WERI-Rb-1 (cell line): ENCODE measurements at regions not wholly inside any gene's neighbourhood (a gene's known extent, or its start where the extent isn't known, plus 50 kb on each side); places are given as distances from the start of the nearest gene placed in this dataset.

ENCODE experiments used
- DNase-seq: peaks from one replicate; pipeline ENCODE4 v3.0.0-alpha.2; 2020
- H3K27ac ChIP-seq: fragments of 250-450 bp; sonication (Bioruptor Pico); 2 replicates; pipeline ENCODE4 v1.5.1; 2020; ENCODE audit warnings: mild to moderate bottlenecking, moderate library complexity
- H3K27me3 ChIP-seq: fragments of 250-450 bp; sonication (Bioruptor Pico); 2 replicates; pipeline ENCODE4 v1.5.1; 2021; ENCODE audit warnings: mild to moderate bottlenecking, low read depth, moderate library complexity; ENCODE audit not compliant: insufficient read depth, severe bottlenecking
- H3K36me3 ChIP-seq: fragments of 250-450 bp; sonication (Bioruptor Pico); 2 replicates; pipeline ENCODE4 v1.5.1; 2020; ENCODE audit warnings: mild to moderate bottlenecking, moderate library complexity
- H3K4me3 ChIP-seq: 2 replicates; pipeline ENCODE4 v1.5.1; 2011; ENCODE audit warnings: low read depth, mild to moderate bottlenecking, control low read depth, low read length
- H3K9me3 ChIP-seq: fragments of 250-450 bp; sonication (Bioruptor Pico); 2 replicates; pipeline ENCODE4 v1.5.1; 2021; ENCODE audit warnings: mild to moderate bottlenecking, moderate library complexity; ENCODE audit not compliant: severe bottlenecking
- CTCF ChIP-seq: IDR thresholded peaks from 2 replicates; pipeline ENCODE4 v1.5.1; 2011; ENCODE audit warnings: low read depth, mild to moderate bottlenecking, control low read depth, inconsistent platforms, low read length

GRCh38 chr6:139967497-139967896, 593.0 kb upstream of the CITED2 start:
- no peaks in the 10 kb centered on the region for H3K9me3 ChIP-seq
- H3K27me3 ChIP-seq, result no peaks in the 10 kb centered on the region
- DNase-seq, result no peak
- H3K4me3 ChIP-seq, result no peak overlapping the region
- H3K27ac ChIP-seq, result no peak overlapping the region
- TF ChIP-seq CTCF, result no peak
- H3K36me3 ChIP-seq, result no peaks in the 10 kb centered on the region

GRCh38 chr6:139965393-139965792, 590.9 kb upstream of the CITED2 start:
- TF ChIP-seq CTCF, result no peak
- no peaks in the 10 kb centered on the region for H3K36me3 ChIP-seq
- no peaks in the 10 kb centered on the region for H3K9me3 ChIP-seq
- no peak overlapping the region for H3K4me3 ChIP-seq
- H3K27ac ChIP-seq, result no peak overlapping the region
- no peak for DNase-seq
- H3K27me3 ChIP-seq, result no peaks in the 10 kb centered on the region

GRCh38 chr6:139964737-139965136, 590.3 kb upstream of the CITED2 start:
- DNase-seq, result no peak
- no peak overlapping the region for H3K27ac ChIP-seq
- no peaks in the 10 kb centered on the region for H3K36me3 ChIP-seq
- no peaks in the 10 kb centered on the region for H3K27me3 ChIP-seq
- H3K9me3 ChIP-seq, result no peaks in the 10 kb centered on the region
- no peak overlapping the region for H3K4me3 ChIP-seq
- no peak for TF ChIP-seq CTCF

GRCh38 chr6:139962654-139963347, 588.4 kb upstream of the CITED2 start:
- Histone ChIP-seq H3K4me3 (no peak overlapping the region), H3K9me3 (no peaks in the 10 kb centered on the region), H3K27ac (no peak overlapping the region), H3K36me3 (no peaks in the 10 kb centered on the region), H3K27me3 (no peaks in the 10 kb centered on the region)
- DNase-seq, result no peak
- no peak for TF ChIP-seq CTCF

GRCh38 chr6:139961190-139961589, 586.7 kb upstream of the CITED2 start:
- Histone ChIP-seq H3K27ac (no peak overlapping the region), H3K4me3 (no peak overlapping the region), H3K9me3 (no peaks in the 10 kb centered on the region), H3K27me3 (no peaks in the 10 kb centered on the region), H3K36me3 (no peaks in the 10 kb centered on the region)
- TF ChIP-seq CTCF, result no peak
- DNase-seq, result no peak

GRCh38 chr6:139960671-139961070, 586.2 kb upstream of the CITED2 start:
- Histone ChIP-seq H3K9me3 (no peaks in the 10 kb centered on the region), H3K27ac (no peak overlapping the region), H3K27me3 (no peaks in the 10 kb centered on the region), H3K36me3 (no peaks in the 10 kb centered on the region), H3K4me3 (no peak overlapping the region)
- DNase-seq, result no peak
- no peak for TF ChIP-seq CTCF
